ENCODE measurements at regions not wholly inside any gene's neighbourhood (a gene's known extent, or its start where the extent isn't known, plus 50 kb on each side); places are given as distances from the start of the nearest gene placed in this dataset.

GRCh38 chr9:22379272-22379671 is 67.4 kb upstream of the DMRTA1 start:
- no peak overlapping the region for H3K27ac Mint-ChIP-seq
- H3K4me3 Mint-ChIP-seq = no peak overlapping the region
- H3K36me3 Mint-ChIP-seq = no peaks in the 10 kb centered on the region
- H3K27me3 Mint-ChIP-seq = peaks cover 2% of the 10 kb centered on the region
- H3K4me1 Mint-ChIP-seq = no peaks in the 10 kb centered on the region
- H3K9me3 Mint-ChIP-seq = no peaks in the 10 kb centered on the region

- H3K4me3 Mint-ChIP-seq = no peak overlapping the region
- peaks cover 0 to 2% (median 0%) of the 10 kb centered on the region in 3 donors for H3K9me3 Mint-ChIP-seq
- H3K36me3 Mint-ChIP-seq = no peaks in the 10 kb centered on the region
- H3K27me3 Mint-ChIP-seq = peaks cover 2% of the 10 kb centered on the region
- no peaks in the 10 kb centered on the region for H3K4me1 Mint-ChIP-seq
- H3K27ac Mint-ChIP-seq = no peak overlapping the region
These were observed 65.5 kb upstream of the DMRTA1 start for GRCh38 chr9:22381170-22381569.

DNA sequence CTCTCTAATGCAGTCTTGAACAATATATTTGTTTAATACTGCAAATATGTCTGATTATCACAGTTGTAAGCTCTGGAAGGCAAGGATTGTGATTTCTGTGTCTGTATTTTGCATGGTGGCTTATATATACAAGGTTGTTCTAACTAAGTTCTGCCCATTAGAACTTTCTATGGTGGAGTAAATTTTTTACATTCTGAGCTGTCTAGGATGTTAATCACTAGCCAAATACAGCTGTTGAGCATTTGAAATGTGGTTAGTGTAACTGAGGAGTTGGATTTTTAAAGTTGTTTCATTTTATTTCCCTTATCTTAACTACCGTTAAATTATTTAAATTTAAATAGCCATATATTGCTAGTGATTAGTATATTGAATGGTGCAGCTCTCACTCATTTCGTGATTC is 64.3 kb upstream of the DMRTA1 start:
- no peaks in the 10 kb centered on the region for H3K36me3 Mint-ChIP-seq
- H3K9me3 Mint-ChIP-seq = peaks cover 0 to 2% (median 0%) of the 10 kb centered on the region in 3 donors
- no peaks in the 10 kb centered on the region for H3K4me1 Mint-ChIP-seq
- H3K4me3 Mint-ChIP-seq = no peak overlapping the region
- H3K27me3 Mint-ChIP-seq = peaks cover 2% of the 10 kb centered on the region
- H3K27ac Mint-ChIP-seq = no peak overlapping the region

- Mint-ChIP-seq H3K4me3 (no peak overlapping the region), H3K4me1 (no peaks in the 10 kb centered on the region), H3K27me3 (peaks cover 2% of the 10 kb centered on the region), H3K36me3 (no peaks in the 10 kb centered on the region), H3K9me3 (peaks cover 0 to 2% (median 0%) of the 10 kb centered on the region in 3 donors), H3K27ac (no peak overlapping the region)
These were observed 62.9 kb upstream of the DMRTA1 start for GRCh38 chr9:22383718-22384117.

DNA sequence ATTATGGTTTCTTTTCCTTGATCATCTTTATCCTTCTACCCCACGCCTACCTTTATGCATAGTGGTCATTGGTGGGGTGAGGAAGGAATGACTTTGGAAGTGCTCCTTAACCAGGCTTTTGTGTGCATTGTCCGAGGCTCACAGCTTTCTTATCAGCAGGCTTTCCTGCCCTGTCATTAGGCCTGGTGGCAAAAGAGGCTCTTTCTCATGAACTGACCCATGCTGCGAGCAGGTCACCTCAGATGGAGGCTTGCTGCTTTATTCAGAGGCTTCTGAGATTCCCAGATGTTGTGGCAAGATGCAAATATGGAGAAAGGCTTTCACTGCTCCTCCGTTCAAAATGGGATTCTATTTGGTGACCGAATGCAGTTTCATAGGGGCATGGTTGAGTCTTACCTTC is 57.4 kb upstream of the DMRTA1 start:
- Mint-ChIP-seq H3K27ac (no peak overlapping the region), H3K4me1 (no peaks in the 10 kb centered on the region), H3K36me3 (no peaks in the 10 kb centered on the region), H3K4me3 (no peak overlapping the region), H3K9me3 (peaks cover 0 to 3% (median 2%) of the 10 kb centered on the region in 3 donors), H3K27me3 (no peaks in the 10 kb centered on the region)

GRCh38 chr9:22392523-22392922 is 54.1 kb upstream of the DMRTA1 start:
- peaks cover 2% of the 10 kb centered on the region for H3K36me3 Mint-ChIP-seq
- no peak overlapping the region for H3K27ac Mint-ChIP-seq
- no peaks in the 10 kb centered on the region for H3K27me3 Mint-ChIP-seq
- no peaks in the 10 kb centered on the region for H3K4me1 Mint-ChIP-seq
- no peak overlapping the region for H3K4me3 Mint-ChIP-seq
- H3K9me3 Mint-ChIP-seq = peaks cover 4 to 16% (median 5%) of the 10 kb centered on the region in 3 donors

- H3K27ac Mint-ChIP-seq = no peak overlapping the region
These were observed 50.9 kb upstream of the DMRTA1 start for GRCh38 chr9:22395687-22396141.

More at GRCh38 chr9:22395687-22396141, 50.9 kb upstream of the DMRTA1 start:
- Mint-ChIP-seq H3K4me3 (no peak overlapping the region), H3K4me1 (no peaks in the 10 kb centered on the region), H3K27me3 (no peaks in the 10 kb centered on the region), H3K36me3 (peaks cover 2% of the 10 kb centered on the region), H3K9me3 (peaks cover 5 to 16% (median 6%) of the 10 kb centered on the region in 3 donors)

Data from IgD-negative memory B cell (primary cell).